Myocyte (in vitro differentiated cells): ENCODE measurements at regions not wholly inside any gene's neighbourhood (a gene's known extent, or its start where the extent isn't known, plus 50 kb on each side); places are given as distances from the start of the nearest gene placed in this dataset.
"Not testable (repeated sequence)": the region's sequence is repeated elsewhere in the genome, so short reads cannot be mapped to it uniquely, and the experiment has no call there.

Experiments used
- DNase-seq: peaks from one replicate; pipeline ENCODE4 v3.0.0-alpha.2; 2012; ENCODE audit warnings: low read depth

DNA sequence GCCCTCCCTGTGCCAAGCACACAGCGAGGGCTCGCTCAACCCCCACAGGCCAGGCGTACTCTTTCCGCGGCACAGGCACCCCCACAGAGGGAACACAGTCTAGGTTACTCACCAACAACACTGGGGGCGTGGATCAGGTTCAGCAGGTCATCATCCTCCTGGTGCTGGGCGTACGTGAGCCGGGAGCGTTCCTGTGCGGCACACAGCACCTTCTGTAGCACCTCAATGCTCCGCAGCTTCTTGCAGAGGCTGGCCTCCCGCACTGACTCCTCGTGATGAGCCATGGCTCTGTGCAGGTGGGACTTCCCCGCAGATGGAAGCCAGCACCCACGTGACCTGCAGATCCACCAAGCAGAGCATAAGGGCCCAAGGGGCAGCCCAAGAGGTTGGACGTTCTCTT is 296.8 kb downstream of the GOLGA6L6 start:
- DNase-seq, result not testable (repeated sequence)

DNA sequence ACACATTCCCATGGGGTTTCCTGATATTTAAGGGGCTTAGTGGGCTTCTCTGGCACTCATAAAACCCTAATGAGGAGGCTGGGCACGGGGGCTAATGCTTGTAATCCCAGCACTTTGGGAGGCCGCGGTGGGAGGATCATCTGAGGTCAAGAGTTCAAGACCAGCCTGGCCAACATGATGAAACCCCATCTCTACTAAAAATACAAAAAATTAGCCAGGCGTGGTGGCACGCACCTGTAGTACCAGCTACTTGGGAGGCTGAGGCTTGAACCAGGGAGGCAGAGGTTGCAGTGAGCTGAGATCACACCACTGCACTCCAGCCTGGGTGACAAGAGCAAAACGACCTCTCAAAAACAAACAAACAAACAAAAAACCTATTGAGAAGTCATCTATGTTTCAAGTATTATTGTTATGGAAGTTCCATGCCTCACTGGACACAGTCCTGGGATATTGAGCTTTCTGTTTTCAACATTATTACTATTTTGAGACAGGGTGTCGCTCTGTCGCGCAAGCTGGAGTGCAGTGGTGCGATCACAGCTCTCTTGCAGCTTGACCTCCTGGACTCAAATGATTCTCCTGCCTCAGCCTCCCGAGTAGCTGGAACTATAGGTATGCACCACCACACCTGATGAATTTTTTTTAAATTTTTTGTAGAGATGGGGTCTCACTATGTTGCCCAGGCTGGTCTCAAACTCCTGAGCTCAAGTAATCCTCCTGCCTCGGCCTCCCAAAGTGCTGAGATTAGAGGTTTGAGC is 297.9 kb downstream of the GOLGA6L6 start:
- not testable (repeated sequence) for DNase-seq

DNA sequence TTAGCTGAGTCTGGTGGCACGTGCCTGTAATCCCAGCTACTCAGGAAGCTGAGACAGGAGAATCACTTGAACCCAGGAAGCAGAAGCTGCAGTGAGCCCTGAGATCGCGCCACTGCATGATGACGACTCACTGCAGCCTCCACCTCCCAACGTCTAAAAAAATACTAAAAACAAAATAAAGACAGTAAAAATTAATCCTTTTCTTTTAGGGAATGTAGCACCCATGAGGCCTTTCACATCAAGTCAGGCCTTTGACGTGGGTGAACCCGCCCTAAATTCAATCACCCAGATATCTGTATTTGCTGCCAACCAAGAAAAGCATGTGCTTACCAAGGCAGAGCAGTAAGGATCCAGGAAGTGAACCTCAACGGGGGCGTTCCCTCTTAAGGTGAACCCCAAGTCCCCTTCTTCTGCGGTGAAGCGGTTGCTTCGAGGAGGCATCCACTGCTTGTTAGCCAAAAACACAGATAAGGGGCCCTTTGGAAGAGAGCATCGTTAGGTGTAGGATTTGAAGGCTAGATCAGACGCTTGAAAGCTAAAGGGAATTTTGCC is 301.2 kb downstream of the GOLGA6L6 start:
- not testable (repeated sequence) for DNase-seq

DNA sequence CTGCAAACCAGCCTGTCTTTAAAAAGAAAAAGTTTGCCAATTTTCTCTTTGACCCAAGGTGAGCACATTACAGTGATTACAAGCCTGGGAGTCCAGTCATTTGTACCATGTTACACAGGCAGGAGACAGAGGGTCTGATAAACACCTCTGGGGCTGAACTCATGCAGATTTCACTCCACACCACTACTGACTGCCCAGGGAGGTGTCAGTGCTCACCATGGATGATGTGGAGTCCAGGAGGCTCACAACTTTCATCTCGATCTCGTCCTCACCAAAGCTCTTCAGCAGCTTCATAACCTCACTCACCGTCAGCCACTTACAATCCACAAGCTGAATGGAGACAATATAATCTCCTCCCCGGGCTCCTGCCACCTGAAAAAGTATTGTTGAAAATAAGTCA is 302.4 kb downstream of the GOLGA6L6 start:
- DNase-seq, result not testable (repeated sequence)

DNA sequence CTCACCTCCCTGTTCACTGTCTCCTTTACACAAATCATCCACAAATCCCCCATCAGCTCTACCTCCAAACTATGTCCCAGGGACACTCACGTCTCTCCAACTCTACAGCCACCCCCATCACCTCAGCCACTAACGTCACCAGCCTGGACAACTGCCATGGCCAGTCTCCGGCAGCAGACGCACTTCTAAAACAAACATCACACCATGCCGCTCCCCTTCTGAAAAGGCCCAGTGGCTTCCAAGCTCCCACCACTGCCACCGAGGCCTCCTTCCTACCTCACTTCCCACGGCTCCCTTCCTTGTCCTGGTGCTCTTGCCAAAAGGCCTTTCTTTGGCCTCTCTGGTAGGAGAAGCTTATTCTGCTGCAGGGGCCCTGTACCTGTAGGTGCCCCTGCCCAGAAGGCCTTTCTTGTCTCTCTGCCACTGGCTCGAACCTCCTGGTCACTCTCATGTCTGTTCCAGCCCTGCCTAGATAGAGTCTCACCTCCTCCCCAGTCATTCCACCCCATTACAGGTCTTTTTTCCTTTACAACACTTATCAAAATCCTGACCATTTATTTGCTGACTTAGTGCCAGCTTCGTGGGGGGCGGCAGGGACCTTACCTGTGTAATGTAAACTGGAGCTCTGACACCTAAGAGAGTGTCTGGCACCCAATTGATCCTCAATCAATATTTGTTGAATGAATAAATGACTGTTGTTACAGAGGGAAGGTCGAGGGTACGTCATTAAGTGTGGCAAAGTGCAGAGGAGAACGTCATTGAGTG is 304.2 kb downstream of the GOLGA6L6 start:
- DNase-seq, result not testable (repeated sequence)

DNA sequence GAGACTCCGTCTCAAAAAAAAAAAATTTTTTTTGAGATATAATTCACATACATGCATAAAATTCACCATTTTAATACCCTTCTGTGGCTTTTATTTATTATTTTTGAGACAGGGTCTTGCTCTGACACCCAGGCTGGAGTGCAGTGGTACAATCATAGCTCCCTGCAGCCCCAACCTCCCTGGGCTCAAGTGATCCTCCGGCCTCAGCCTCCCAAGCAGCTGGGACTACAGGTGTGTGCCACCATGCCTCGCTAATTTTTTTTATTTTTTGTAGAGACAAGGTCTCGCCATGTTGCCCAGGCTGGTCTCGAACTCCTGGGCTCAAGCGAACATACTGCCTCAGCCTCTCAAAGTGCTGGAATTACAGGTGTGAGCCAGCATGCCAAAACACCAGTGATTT is 305.9 kb downstream of the GOLGA6L6 start:
- DNase-seq, result not testable (repeated sequence)

DNA sequence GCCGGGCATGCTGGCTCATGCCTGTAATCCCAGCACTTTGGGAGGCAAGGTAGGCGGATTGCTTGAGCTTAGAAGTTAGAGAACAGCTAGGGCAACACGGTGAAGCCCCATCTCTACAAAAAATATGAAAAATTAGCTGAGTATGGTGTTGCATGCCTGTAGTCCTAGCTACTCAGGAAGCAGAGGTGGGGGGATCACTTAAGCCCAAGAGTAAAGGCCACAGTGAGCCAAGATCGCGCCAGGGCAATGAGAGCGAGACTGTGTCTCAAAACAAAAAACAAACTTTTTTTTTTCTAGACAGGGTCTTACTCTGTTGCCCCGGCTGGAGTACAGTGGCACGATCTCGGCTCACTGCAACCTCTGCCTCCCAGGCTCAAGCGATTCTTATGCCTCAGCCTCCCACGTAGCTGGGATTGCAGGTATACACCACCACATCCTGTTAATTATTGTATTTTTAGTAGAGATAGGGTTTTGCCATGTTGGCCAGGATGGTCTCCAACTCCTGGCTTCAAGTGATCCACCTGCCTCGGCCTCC is 307.5 kb downstream of the GOLGA6L6 start:
- not testable (repeated sequence) for DNase-seq

DNA sequence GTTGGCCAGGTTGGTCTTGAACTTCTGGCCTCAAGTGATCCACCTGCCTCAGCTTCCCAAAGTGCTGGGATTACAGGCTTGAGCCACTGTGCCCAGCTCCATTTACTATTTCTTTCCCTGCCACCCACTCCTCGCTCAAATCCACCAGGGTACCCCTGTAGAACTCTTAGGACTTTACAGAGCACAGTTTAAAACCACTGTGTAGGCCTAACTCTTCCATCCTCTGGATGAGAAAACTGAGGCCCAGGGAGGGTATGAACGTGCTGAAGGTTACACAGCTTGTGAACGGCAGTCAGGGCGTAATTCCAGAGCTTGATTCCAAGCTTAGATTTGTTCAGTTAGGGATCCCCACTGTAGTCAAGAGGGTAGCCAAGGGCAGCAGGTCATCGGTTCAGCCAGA is 309.1 kb downstream of the GOLGA6L6 start:
- DNase-seq, result not testable (repeated sequence)

DNA sequence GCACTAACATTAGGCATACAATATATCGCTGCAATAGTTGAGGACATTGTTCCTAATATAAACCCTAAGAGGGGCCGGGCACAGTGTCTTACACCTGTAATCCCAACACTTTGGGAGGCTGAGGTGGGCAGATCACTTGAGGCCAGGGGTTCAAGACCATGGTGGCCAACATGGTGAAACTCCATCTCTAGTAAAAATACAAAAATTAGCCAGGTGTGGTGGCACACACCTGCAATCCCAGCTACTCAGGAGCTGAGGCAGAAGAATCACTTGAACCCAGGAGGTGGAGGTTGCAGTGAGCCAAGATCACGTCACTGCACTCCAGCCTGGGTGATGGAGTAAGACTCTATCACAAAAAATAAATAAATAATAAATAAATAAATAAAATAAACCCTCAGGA is 310.9 kb downstream of the GOLGA6L6 start:
- not testable (repeated sequence) for DNase-seq

DNA sequence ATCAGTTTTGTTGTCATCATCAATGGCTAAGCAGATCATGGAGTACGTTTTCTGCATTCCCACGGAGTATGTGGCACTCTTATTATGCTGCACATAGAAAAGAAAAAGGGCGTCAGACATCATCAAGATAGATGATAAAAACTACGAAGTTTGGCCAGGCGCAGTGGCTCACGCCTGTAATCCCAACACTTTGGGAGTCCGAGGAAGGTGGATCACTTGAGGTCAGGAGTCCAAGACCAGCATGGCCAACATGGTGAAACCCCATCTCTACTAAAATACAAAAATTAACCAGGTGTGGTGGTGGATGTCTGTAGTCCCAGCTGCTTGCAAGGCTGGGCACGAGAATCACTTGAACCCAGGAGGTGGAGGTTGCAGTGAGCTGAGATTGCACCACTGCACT is 312.8 kb downstream of the GOLGA6L6 start:
- DNase-seq, result not testable (repeated sequence)

DNA sequence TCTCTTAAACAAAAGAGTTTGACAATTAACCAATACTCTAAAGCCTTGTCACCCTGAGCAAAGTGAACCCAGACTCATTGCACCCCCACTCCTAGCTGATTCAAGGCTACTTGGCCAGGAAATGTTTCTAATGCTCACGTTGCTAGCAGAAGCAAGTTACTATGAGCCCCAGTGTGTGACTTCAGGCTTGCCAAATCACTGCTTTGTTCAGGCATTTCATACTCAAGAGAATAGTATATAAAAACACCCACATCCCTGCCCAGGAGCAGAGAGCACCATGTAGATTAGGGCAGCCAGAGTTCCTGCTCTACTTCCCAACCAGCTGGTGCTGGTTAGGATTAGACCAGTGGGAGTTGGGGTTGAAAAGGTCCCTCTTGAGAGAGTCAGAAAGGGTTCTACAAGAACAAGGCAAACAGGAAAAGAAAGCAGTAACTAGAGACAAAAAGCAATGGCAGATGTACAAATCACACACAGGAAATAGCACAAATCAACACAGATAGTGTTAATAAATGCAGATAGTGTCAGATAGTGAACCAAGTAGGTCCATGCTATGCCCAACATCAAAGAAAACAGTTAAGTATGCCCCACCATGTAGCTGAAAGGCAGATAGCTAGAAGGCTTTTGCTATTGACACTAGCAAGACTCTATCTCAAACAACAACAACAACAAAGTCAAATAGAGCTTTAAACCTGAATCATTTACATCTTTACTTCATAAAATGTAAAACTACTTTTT is 314.3 kb downstream of the GOLGA6L6 start:
- DNase-seq, result not testable (repeated sequence)

DNA sequence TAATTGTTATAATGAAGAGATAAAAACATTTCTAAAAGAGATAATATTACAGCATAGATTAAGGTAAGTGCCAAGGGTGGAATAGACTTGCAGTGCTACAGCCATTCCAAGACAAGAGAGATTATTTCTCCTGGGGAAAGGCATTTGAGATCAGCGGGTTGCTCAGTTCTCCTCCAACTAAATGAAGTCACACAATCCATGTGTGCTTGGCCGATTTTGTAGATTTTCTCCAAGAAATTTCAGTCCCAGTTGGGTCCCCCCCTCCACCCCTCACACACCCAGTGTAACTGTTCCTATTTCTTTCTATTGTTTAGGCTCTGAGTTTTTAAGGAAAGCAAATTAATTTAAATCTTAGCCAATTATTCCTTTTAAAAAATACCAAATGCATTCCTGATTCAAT is 315.1 kb downstream of the GOLGA6L6 start:
- DNase-seq, result not testable (repeated sequence)

DNA sequence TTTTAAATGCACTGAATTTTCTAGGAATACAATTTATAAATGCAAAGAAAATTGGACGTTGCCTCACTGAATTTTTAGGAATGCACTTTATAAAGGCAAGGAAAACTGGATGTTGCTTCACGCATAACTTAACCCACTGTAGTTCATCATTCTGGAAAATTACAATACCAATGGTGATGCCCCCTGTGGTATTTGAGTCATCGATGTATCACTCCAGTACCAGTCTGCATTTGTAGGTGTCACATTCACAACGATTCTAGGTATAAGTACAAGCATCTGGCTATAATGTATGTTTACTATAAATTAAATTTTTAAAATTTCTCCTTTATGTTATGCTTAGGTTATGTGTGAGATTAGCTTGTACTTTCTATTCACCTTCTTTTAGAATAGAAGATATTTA is 320.5 kb downstream of the GOLGA6L6 start:
- DNase-seq, result not testable (repeated sequence)

DNA sequence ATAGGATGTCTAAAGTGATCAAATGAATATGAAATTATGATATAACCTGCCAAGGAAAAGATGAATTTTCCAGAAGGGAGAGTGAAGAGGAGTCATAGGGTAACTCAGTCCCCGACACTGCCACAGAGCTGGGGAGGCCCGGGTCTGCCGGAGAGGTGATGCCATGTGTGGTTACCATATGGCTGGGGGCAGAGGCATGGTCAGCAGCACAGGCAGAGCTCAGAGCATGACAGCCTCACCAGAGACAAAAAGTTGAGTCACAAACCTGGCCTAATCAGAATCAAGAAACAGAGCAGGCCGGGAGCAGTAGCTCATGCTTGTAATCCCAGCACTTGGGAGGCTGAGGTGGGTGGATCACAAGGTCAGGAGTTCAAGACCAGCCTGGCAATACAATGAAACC is 322.4 kb downstream of the GOLGA6L6 start:
- not testable (repeated sequence) for DNase-seq

DNA sequence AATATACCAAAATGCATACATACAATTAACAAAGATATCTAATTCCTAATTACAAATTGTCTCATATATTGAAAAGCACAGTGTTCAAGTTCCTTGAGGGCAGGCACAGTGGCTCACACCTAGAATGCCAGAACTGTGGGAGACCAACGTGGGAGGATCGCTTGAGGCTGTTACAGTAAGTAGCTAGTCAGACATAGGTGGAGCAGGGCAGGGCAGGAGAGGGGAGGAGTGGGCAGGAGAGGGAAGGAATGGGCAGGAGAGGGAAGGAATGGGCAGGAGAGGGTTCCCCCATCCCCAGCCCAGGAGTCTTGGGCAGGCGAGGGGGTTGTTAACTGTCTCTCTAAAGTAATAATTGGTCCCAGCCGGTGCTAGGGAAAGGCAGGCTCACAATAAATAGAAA is 325.9 kb downstream of the GOLGA6L6 start:
- not testable (repeated sequence) for DNase-seq

DNA sequence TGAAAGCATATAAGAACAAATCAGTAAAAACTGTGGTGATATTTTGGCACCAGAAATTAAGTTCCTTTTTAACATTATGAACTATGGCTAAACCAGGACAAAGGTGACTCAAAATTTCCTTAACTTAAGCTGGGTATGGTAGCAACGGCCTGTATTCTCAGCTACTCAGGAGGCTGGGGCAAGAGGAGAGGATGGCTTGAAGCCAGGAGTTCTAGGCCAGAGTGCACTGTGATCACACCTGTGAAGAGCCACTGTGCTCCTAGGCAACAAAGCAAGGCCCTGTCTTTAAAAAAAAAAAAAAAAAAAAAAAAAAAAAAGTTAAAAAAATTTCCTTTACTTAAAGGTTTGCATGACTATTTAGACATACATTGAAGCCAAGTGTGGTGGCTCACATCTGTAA is 327.5 kb downstream of the GOLGA6L6 start:
- DNase-seq, result not testable (repeated sequence)

DNA sequence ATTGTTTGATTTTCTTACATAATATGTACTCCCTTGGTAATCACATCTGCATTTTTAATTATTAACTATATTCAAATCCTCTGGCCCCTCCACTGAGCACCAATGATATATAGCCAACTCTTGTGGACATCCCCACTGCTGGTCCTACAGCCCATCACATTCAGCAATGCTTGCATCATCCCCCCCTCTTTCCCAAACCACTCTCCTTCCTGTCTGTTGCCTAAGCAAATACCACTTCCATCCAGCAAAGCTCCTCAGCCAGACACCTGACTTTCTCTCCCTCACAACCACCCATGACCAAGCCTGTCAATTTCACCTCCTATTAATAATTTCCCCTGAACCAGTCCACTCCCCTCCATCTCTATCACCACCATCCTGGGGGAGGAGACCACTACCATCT is 330.1 kb downstream of the GOLGA6L6 start:
- DNase-seq, result not testable (repeated sequence)

DNA sequence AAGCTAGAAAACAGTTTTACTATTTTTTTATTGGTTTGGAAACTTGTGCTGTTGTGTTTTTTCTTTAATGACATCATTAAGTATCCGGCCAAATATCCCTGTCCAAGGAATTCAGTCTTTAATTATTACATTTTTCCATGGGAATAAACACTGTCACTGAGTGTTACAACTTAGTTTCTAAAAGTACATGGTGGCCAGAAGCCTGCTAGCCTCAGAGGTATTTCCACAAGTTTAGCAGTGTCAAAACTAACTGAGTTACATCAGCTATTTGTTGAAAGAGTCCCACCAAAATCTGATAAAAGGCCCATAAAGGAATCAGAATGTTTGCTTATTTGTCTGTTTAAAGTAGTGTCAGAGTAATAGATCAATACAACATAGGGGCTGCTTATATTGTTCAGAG is 331.6 kb downstream of the GOLGA6L6 start:
- not testable (repeated sequence) for DNase-seq

DNA sequence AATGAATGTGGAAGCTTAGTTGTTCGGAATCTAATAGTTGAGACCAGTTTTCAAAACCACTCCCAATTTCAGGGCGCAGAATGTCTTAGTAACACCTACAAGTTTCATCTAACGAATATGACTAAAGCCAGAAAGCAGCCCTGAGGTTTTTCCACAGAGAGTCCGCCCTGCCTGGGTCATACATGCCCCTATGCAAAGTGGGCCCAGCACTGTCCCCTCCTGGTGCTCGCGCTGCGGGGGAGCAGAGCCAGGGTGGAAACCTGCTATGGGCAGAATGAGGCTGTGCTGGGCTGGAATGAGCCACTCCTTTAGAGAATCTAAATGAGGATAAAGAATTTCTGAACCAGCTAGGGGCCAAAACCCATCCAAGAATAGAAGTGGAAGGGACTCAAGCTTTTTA is 334.0 kb downstream of the GOLGA6L6 start:
- not testable (repeated sequence) for DNase-seq

DNA sequence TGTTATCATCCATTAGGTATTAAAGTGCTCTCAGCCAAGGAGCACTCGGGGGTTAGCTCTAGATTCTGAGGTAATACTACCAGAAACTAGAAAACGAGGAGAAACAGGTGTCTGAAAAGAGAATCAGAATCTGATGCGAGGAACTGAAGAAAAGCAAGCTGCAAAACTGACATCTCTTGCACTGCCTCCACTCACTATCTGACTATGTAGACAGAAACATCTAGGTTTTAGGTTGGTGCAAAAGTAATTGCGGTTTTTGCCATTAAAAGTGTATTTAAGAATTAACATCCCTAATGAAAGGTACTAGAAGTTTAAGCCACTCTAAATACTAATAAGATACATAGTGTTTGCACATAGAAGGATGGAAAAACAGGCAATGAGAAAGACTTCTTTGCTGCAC is 334.4 kb downstream of the GOLGA6L6 start:
- DNase-seq, result not testable (repeated sequence)

DNA sequence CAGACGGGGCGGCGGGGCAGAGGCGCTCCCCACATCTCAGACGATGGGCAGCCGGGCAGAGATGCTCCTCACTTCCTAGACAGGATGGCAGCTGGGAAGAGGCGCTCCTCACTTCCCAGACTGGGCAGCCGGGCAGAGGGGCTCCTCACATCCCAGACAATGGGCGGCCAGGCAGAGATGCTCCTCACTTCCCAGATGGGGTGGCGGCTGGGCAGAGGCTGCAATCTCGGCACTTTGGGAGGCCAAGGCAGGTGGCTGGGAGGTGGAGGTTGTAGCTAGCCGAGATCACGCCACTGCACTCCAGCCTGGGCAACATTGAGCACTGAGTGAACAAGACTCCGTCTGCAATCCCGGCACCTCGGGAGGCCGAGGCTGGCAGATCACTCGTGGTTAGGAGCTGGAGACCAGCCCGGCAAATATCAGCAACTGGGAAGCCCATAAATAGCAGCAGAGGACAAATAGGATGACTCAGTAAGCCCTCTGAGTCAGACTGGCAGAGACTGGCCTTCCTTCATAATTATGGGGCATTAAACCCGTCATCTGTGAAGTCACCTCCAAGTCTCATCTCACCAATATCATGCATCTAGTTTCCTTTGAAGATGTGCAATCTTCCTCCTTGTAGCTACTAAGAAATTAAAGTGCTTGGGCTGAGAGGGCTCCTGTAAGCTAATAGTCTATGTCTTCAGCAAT is 337.3 kb downstream of the GOLGA6L6 start:
- DNase-seq, result peak; percentile 3
